SK-N-SH (cell line): ENCODE measurements at regions not wholly inside any gene's neighbourhood (a gene's known extent, or its start where the extent isn't known, plus 50 kb on each side); places are given as distances from the start of the nearest gene placed in this dataset.

ENCODE experiments used
- CTCF ChIA-PET: fragments of 300-600, 350-600 bp; formaldehyde crosslinking; extraction: SDS; loops from one replicate; lab custom pipeline; 2021; lab: Yijun Ruan, JAX
- POLR2A ChIA-PET: fragments of 350-600 bp; sonication (Branson Sonifier 250); formaldehyde crosslinking; extraction: SDS; loops from one replicate; lab custom pipeline; 2020; ENCODE audit warnings: antibody characterized with exemption, inconsistent platforms; lab: Yijun Ruan, JAX
- DNase-seq: peaks from one replicate; pipeline ENCODE4 v3.0.0; 2012
- H2AFZ ChIP-seq: fragments of 200-600 bp; sonication (generic); 2 replicates; pipeline ENCODE4 v1.8.1; 2016; ENCODE audit warnings: antibody characterized with exemption, mild to moderate bottlenecking, low read depth
- H3F3A ChIP-seq: fragments of 200-600 bp; sonication (generic); replicated peaks from 2 replicates; pipeline ENCODE3; 2016; ENCODE audit warnings: antibody characterized with exemption, mild to moderate bottlenecking; ENCODE audit not compliant: insufficient read depth
- H3K27ac ChIP-seq, 2 experiments: fragments of 200-500 bp in 1 of 2; fragments of 200-600 bp in 1 of 2; sonication (Bioruptor generic) in 1 of 2; sonication (generic), shearing (Covaris generic) in 1 of 2; 2 replicates each; pipeline versions ENCODE4 v1.5.1 to v1.6.1; 2014 to 2016; ENCODE audit warnings: low read depth in 2 of 2, inconsistent platforms in 1 of 2, low read length in 1 of 2, mild to moderate bottlenecking in 1 of 2, mixed read lengths in 1 of 2
- H3K27me3 ChIP-seq: fragments of 200-600 bp; sonication (generic), shearing (Covaris generic); 2 replicates; pipeline ENCODE4 v1.6.1; 2016; ENCODE audit warnings: mixed run types; ENCODE audit not compliant: insufficient read depth
- H3K36me3 ChIP-seq, 2 experiments: fragments of 200-500 bp in 1 of 2; fragments of 200-600 bp in 1 of 2; sonication (Bioruptor generic) in 1 of 2; sonication (generic) in 1 of 2; replicated peaks in 1 of 2; 2 replicates each; pipeline versions ENCODE3 to v1.5.1; 2014 to 2016; ENCODE audit warnings: low read length in 1 of 2, mild to moderate bottlenecking in 1 of 2; ENCODE audit not compliant: insufficient read depth in 2 of 2, control insufficient read depth in 1 of 2
- H3K4me1 ChIP-seq, 2 experiments: fragments of 200-500 bp in 1 of 2; fragments of 200-600 bp in 1 of 2; sonication (Bioruptor generic) in 1 of 2; sonication (generic), shearing (Covaris generic) in 1 of 2; 2 replicates each; pipeline versions ENCODE4 v1.5.1 to v1.6.1; 2014 to 2016; ENCODE audit warnings: low read depth in 1 of 2, low read length in 1 of 2, mixed run types in 1 of 2; ENCODE audit not compliant: insufficient read depth in 2 of 2, control insufficient read depth in 1 of 2
- H3K4me2 ChIP-seq: fragments of 200-600 bp; sonication (generic), shearing (Covaris generic); 2 replicates; pipeline ENCODE4 v1.6.1; 2017; ENCODE audit warnings: mixed run types
- H3K4me3 ChIP-seq, 2 experiments: fragments of 200-500 bp in 1 of 2; fragments of 200-600 bp in 1 of 2; sonication (Bioruptor generic) in 1 of 2; sonication (generic), shearing (Covaris generic) in 1 of 2; 2 replicates each; pipeline versions ENCODE4 v1.5.1 to v1.8.1; 2014 to 2016; ENCODE audit warnings: low read depth in 2 of 2, inconsistent platforms in 1 of 2, low read length in 1 of 2, mild to moderate bottlenecking in 1 of 2, mixed read lengths in 1 of 2, moderate library complexity in 1 of 2
- H3K79me2 ChIP-seq: fragments of 200-600 bp; sonication (generic); 2 replicates; pipeline ENCODE4 v1.8.1; 2017; ENCODE audit warnings: mild to moderate bottlenecking; ENCODE audit not compliant: insufficient read depth
- H3K9ac ChIP-seq: fragments of 200-600 bp; sonication (generic); 2 replicates; pipeline ENCODE4 v1.6.1; 2017; ENCODE audit warnings: mixed run types
- H3K9me2 ChIP-seq: fragments of 200-600 bp; sonication (generic); 2 replicates; pipeline ENCODE4 v1.6.1; 2017; ENCODE audit warnings: mixed run types
- H3K9me3 ChIP-seq: fragments of 200-600 bp; sonication (generic); 2 replicates; pipeline ENCODE4 v1.6.1; 2017; ENCODE audit warnings: mixed run types, mild to moderate bottlenecking, moderate library complexity
- H4K20me1 ChIP-seq: fragments of 200-600 bp; sonication (generic); 2 replicates; pipeline ENCODE4 v1.6.1; 2017; ENCODE audit warnings: mild to moderate bottlenecking, mixed run types; ENCODE audit not compliant: insufficient read depth
- EZH2phosphoT487 ChIP-seq: fragments of 200-600 bp; sonication (generic); IDR thresholded peaks from 2 replicates; pipeline ENCODE4 v1.6.1; 2017; ENCODE audit warnings: low read depth, mixed run types, mild to moderate bottlenecking, antibody characterized with exemption, moderate library complexity, borderline replicate concordance
- IRF3 ChIP-seq: fragments of 150-350 bp; IDR thresholded peaks from 2 replicates; pipeline ENCODE4 v1.6.1; 2016; ENCODE audit warnings: mild to moderate bottlenecking, low read depth, low read length
- MAX ChIP-seq: IDR thresholded peaks from 2 replicates; pipeline ENCODE4 v1.4.0; 2012; ENCODE audit warnings: low read depth
- MEF2A ChIP-seq: IDR thresholded peaks from 2 replicates; pipeline ENCODE4 v1.4.0; 2012; ENCODE audit warnings: low read depth, borderline replicate concordance
- REST ChIP-seq: IDR thresholded peaks from 2 replicates; pipeline ENCODE4 v1.6.1; 2012; ENCODE audit warnings: mild to moderate bottlenecking, low read depth, low read length, moderate library complexity
- RFX5 ChIP-seq: IDR thresholded peaks from 2 replicates; pipeline ENCODE4 v1.6.1; 2012; ENCODE audit warnings: mild to moderate bottlenecking, improper control_type of control experiment, low read length
- TAF1 ChIP-seq: IDR thresholded peaks from 2 replicates; pipeline ENCODE4 v1.6.1; 2012; ENCODE audit warnings: low read depth, mild to moderate bottlenecking, low read length, moderate library complexity, borderline replicate concordance
- YY1 ChIP-seq: IDR thresholded peaks from 2 replicates; pipeline ENCODE4 v1.4.0; 2012; ENCODE audit warnings: low read depth, mild to moderate bottlenecking
- WGBS: methylation state at CpG from one replicate; pipeline ENCODE4 v1.1.6; 2017; ENCODE audit warnings: low lambda C conversion rate; 5-methylcytosine and 5-hydroxymethylcytosine counted together

GRCh38 chr20:36099106-36099505 is 55.4 kb upstream of the EPB41L1 start (continued):
- TF ChIP-seq REST, result no peak
- no peak for TF ChIP-seq RFX5
- no peak for TF ChIP-seq EZH2phosphoT487

- Histone ChIP-seq H3K4me2 (no peak overlapping the region), H3K9me2 (no peaks in the 10 kb centered on the region), H3K9me3 (no peaks in the 10 kb centered on the region), H3K4me3 (no peak overlapping the region), H3F3A (peaks cover 7% of the 10 kb centered on the region), H3K79me2 (no peaks in the 10 kb centered on the region), H3K36me3 (no peaks in the 10 kb centered on the region), H2AFZ (no peak overlapping the region), H3K9ac (no peak overlapping the region), H3K27me3 (no peaks in the 10 kb centered on the region), H3K4me1 (peaks cover 0 to 9% of the 10 kb centered on the region in 2 experiments; a peak in 3 of 4 replicates), H3K27ac (no peak overlapping the region), H4K20me1 (no peaks in the 10 kb centered on the region)
- TF ChIP-seq YY1, result no peak
- no peak for TF ChIP-seq IRF3
- TF ChIP-seq MEF2A, result no peak
- TF ChIP-seq MAX, result no peak
- TF ChIP-seq TAF1, result no peak
- no peak for TF ChIP-seq REST
- no peak for DNase-seq
- ChIA-PET CTCF (no interaction called here), POLR2A (no interaction called here)
- WGBS, result 60% methylated on average over 2 of the region's 3 CpGs
Observed at GRCh38 chr20:36101192-36101591, 53.3 kb upstream of the EPB41L1 start.
